Mesothelial cell of epicardium (in vitro differentiated cells): ENCODE measurements at regions not wholly inside any gene's neighbourhood (a gene's known extent, or its start where the extent isn't known, plus 50 kb on each side); places are given as distances from the start of the nearest gene placed in this dataset.
A peak's percentile ranks its signal among the peaks of the same experiment; 100 is the strongest.

Source experiments
- DNase-seq, 2 experiments: peaks; one replicate each; pipeline ENCODE4 v3.0.0; 2021; ENCODE audit warnings: low spot score in 2 of 2; ENCODE audit not compliant: unreplicated experiment in 2 of 2
- H3K27ac Mint-ChIP-seq: 2 replicates; pipeline ENCODE4 v1.8.0; 2021; ENCODE audit warnings: mixed read lengths
- H3K27me3 Mint-ChIP-seq: 2 replicates; pipeline ENCODE4 v1.8.0; 2021; ENCODE audit warnings: low read depth, mixed read lengths
- H3K36me3 Mint-ChIP-seq: 2 replicates; pipeline ENCODE4 v1.8.0; 2021; ENCODE audit warnings: mixed read lengths
- H3K4me1 Mint-ChIP-seq: 2 replicates; pipeline ENCODE4 v1.8.0; 2021; ENCODE audit warnings: mixed read lengths
- H3K4me3 Mint-ChIP-seq: 2 replicates; pipeline ENCODE4 v1.8.0; 2021; ENCODE audit warnings: mild to moderate bottlenecking, moderate library complexity, mixed read lengths
- H3K9me3 Mint-ChIP-seq: 2 replicates; pipeline ENCODE4 v1.8.0; 2021; ENCODE audit warnings: mixed read lengths
- TF ChIP-seq, protein P1 (sequence below): fragments of 200-600 bp; sonication (generic); IDR thresholded peaks from one replicate; pipeline ENCODE4 v1.5.0; 2021; ENCODE audit warnings: antibody characterized with exemption; ENCODE audit not compliant: unreplicated experiment

GRCh38 chr3:104503022-104503421, 863.7 kb upstream of the ALCAM start:
- Mint-ChIP-seq H3K4me1 (no peaks in the 10 kb centered on the region), H3K27ac (no peak overlapping the region), H3K4me3 (no peak overlapping the region), H3K9me3 (peaks cover 25% of the 10 kb centered on the region), H3K36me3 (peaks cover 2% of the 10 kb centered on the region), H3K27me3 (no peaks in the 10 kb centered on the region)
- DNase-seq, result no peak
- TF ChIP-seq, protein P1, sequence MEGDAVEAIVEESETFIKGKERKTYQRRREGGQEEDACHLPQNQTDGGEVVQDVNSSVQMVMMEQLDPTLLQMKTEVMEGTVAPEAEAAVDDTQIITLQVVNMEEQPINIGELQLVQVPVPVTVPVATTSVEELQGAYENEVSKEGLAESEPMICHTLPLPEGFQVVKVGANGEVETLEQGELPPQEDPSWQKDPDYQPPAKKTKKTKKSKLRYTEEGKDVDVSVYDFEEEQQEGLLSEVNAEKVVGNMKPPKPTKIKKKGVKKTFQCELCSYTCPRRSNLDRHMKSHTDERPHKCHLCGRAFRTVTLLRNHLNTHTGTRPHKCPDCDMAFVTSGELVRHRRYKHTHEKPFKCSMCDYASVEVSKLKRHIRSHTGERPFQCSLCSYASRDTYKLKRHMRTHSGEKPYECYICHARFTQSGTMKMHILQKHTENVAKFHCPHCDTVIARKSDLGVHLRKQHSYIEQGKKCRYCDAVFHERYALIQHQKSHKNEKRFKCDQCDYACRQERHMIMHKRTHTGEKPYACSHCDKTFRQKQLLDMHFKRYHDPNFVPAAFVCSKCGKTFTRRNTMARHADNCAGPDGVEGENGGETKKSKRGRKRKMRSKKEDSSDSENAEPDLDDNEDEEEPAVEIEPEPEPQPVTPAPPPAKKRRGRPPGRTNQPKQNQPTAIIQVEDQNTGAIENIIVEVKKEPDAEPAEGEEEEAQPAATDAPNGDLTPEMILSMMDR, result no peak

GRCh38 chr3:104510131-104510849, 856.4 kb upstream of the ALCAM start:
- TF ChIP-seq, protein P1, result no peak
- Mint-ChIP-seq H3K4me1 (peaks cover 18% of the 10 kb centered on the region), H3K4me3 (no peak overlapping the region), H3K36me3 (no peaks in the 10 kb centered on the region), H3K27ac (peak overlapping the region; percentile 71), H3K27me3 (no peaks in the 10 kb centered on the region), H3K9me3 (peaks cover 15% of the 10 kb centered on the region)
- no peak for DNase-seq

- Mint-ChIP-seq H3K9me3 (no peaks in the 10 kb centered on the region), H3K27ac (no peak overlapping the region), H3K4me3 (no peak overlapping the region), H3K4me1 (peaks cover 23% of the 10 kb centered on the region), H3K36me3 (no peaks in the 10 kb centered on the region), H3K27me3 (no peaks in the 10 kb centered on the region)
- no peak for DNase-seq
- TF ChIP-seq, protein P1, result no peak
Measured at GRCh38 chr3:104514371-104514770, 852.3 kb upstream of the ALCAM start.

- H3K9me3 Mint-ChIP-seq, result no peaks in the 10 kb centered on the region
- H3K27me3 Mint-ChIP-seq, result no peaks in the 10 kb centered on the region
- TF ChIP-seq, protein P1, result no peak
- H3K36me3 Mint-ChIP-seq, result no peaks in the 10 kb centered on the region
- no peak for DNase-seq
- no peak overlapping the region for H3K4me3 Mint-ChIP-seq
- peaks cover 27% of the 10 kb centered on the region for H3K4me1 Mint-ChIP-seq
- no peak overlapping the region for H3K27ac Mint-ChIP-seq
Measured at GRCh38 chr3:104514776-104515175, 851.9 kb upstream of the ALCAM start.

DNA sequence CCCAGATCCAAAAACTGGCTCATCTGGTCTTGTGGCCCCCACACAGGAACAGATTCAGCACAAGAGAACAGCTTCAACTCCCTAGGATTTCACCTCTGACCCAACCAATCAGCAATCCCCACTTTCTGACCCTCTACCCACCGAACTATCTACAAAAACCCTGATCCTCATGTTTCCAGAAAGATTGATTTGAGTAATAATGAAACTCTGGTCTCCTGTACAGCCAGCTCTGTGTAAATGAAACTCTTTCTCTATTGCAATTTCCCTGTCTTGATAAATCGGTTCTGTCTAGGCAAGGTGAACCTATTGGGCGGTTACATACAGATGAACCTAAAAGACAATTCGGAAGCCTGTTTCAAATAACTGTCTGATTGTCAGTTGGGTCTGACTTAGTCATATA, 847.6 kb upstream of the ALCAM start:
- TF ChIP-seq, protein P1, result no peak
- DNase-seq, result no peak
- Mint-ChIP-seq H3K4me3 (no peak overlapping the region), H3K36me3 (no peaks in the 10 kb centered on the region), H3K27me3 (no peaks in the 10 kb centered on the region), H3K27ac (no peak overlapping the region), H3K9me3 (peaks cover 3% of the 10 kb centered on the region), H3K4me1 (peaks cover 10% of the 10 kb centered on the region)
